H1 (cell line): ENCODE measurements at regions not wholly inside any gene's neighbourhood (a gene's known extent, or its start where the extent isn't known, plus 50 kb on each side); places are given as distances from the start of the nearest gene placed in this dataset.

Source experiments
- CTCF ChIP-seq, 3 experiments: IDR thresholded peaks; 1 replicate in 2 of 3; 2 replicates in 1 of 3; pipeline versions ENCODE4 v1.5.1 to v1.6.1; 2011; ENCODE audit warnings: low read length in 3 of 3, mild to moderate bottlenecking in 3 of 3, inconsistent platforms in 2 of 3, low read depth in 1 of 3, moderate library complexity in 1 of 3; ENCODE audit not compliant: insufficient read depth in 1 of 3; ENCODE audit errors: control extremely low read depth in 1 of 3
- SUZ12 ChIP-seq: fragments of 200-600 bp; sonication (generic); IDR thresholded peaks from 2 replicates; pipeline ENCODE4 v1.6.1; 2012; ENCODE audit warnings: mild to moderate bottlenecking, inconsistent platforms, low read length, moderate library complexity, mixed read lengths
- TAF1 ChIP-seq: IDR thresholded peaks from 2 replicates; pipeline ENCODE4 v1.6.1; 2011; ENCODE audit warnings: mild to moderate bottlenecking, low read depth, low read length
- TF ChIP-seq, protein P1 (sequence below): IDR thresholded peaks from 2 replicates; pipeline ENCODE4 v1.6.1; 2011; ENCODE audit warnings: low read length, improper control_type of control experiment

GRCh38 chr15:88752501-88752900 lies 50.7 kb upstream of the ACAN start:
- no peak for TF ChIP-seq SUZ12
- no peak for TF ChIP-seq TAF1
- no peak for TF ChIP-seq CTCF (IDR thresholded peaks at IDR 0.05; ENCODE audit: control extremely low read depth in 1 of 3, insufficient read depth in 1 of 3, low read depth in 1 of 3, low read length in 3 of 3)
- TF ChIP-seq, protein P1, sequence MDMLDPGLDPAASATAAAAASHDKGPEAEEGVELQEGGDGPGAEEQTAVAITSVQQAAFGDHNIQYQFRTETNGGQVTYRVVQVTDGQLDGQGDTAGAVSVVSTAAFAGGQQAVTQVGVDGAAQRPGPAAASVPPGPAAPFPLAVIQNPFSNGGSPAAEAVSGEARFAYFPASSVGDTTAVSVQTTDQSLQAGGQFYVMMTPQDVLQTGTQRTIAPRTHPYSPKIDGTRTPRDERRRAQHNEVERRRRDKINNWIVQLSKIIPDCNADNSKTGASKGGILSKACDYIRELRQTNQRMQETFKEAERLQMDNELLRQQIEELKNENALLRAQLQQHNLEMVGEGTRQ, result no peak
